ENCODE measurements at regions not wholly inside any gene's neighbourhood (a gene's known extent, or its start where the extent isn't known, plus 50 kb on each side); places are given as distances from the start of the nearest gene placed in this dataset.

DNA sequence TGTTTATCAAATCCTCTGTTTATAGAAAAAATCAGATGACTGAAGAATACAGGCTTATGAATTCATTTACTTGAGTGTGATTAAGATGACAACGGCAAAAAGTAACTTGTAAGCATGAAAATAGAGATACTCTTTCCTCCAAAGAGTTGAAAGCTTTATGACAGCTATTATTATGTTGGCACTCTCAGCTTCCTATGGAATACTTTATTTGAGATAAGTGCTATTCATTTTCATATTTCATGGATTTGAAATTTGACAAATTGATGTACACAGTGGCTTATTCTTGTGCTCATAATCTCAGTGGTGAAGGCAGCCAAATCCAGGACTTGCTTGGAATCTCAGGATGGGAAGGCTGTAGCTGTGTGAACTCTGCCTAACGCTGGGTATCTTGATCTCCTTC lies 991.6 kb downstream of the GALC start:
- no peak overlapping the region for H3K27ac ChIP-seq (ENCODE audit: low read length)
- no peaks in the 10 kb centered on the region for H3F3A ChIP-seq (ENCODE audit: insufficient read depth, low read length)
- no peaks in the 10 kb centered on the region for H3K27me3 ChIP-seq (replicated peaks; ENCODE audit: insufficient read depth, low read length)
- no peaks in the 10 kb centered on the region for H3K9me3 ChIP-seq (replicated peaks; ENCODE audit: insufficient read depth, low read length)
- H3K4me2 ChIP-seq (ENCODE audit: low read depth, low read length): no peak overlapping the region
- no peak overlapping the region for H3K4me3 ChIP-seq (ENCODE audit: low read length)
- no peaks in the 10 kb centered on the region for H3K9me2 ChIP-seq (replicated peaks; ENCODE audit: insufficient read depth, low read length)
- no peaks in the 10 kb centered on the region for H3K36me3 ChIP-seq (replicated peaks; ENCODE audit: insufficient read depth, low read length)
- H3K9ac ChIP-seq (ENCODE audit: low read length): no peak overlapping the region
- DNase-seq: no peak
- TF ChIP-seq EZH2phosphoT487 (IDR thresholded peaks at IDR 0.05; ENCODE audit: low read length): no peak
- TF ChIP-seq, protein P1, sequence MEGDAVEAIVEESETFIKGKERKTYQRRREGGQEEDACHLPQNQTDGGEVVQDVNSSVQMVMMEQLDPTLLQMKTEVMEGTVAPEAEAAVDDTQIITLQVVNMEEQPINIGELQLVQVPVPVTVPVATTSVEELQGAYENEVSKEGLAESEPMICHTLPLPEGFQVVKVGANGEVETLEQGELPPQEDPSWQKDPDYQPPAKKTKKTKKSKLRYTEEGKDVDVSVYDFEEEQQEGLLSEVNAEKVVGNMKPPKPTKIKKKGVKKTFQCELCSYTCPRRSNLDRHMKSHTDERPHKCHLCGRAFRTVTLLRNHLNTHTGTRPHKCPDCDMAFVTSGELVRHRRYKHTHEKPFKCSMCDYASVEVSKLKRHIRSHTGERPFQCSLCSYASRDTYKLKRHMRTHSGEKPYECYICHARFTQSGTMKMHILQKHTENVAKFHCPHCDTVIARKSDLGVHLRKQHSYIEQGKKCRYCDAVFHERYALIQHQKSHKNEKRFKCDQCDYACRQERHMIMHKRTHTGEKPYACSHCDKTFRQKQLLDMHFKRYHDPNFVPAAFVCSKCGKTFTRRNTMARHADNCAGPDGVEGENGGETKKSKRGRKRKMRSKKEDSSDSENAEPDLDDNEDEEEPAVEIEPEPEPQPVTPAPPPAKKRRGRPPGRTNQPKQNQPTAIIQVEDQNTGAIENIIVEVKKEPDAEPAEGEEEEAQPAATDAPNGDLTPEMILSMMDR (IDR thresholded peaks at IDR 0.05; ENCODE audit: low read length): no peak
- no peak for TF ChIP-seq EZH2 (optimal IDR thresholded peaks at IDR 0.05; ENCODE audit: low read depth, low read length)
- H3K79me2 ChIP-seq (ENCODE audit: low read length): no peaks in the 10 kb centered on the region
- no peak overlapping the region for H2AFZ ChIP-seq (ENCODE audit: low read length)
- H3K4me1 ChIP-seq (ENCODE audit: low read length): no peaks in the 10 kb centered on the region
- no peaks in the 10 kb centered on the region for H4K20me1 ChIP-seq (ENCODE audit: insufficient read depth, low read length)

DNA sequence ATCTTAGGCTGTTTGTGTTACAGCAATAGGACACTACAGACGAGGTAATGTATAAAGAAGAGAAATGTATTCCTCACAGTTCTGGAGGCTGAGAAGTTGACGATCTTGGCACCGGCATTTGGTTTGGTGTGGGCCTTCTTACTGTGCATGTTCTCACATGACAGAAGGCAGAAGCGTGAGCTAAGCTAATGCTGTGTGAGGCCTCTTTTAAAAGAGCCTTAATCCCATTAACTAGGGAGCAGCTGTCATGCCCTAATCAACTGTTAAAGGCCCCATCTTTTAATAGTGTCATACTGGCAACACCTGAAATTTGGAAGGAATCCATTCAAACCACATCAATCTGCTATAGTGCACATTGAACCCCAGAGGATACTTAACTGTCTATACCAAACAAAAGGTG lies 992.9 kb downstream of the GALC start:
- no peak overlapping the region for H3K27ac ChIP-seq (ENCODE audit: low read length)
- H3K27me3 ChIP-seq (replicated peaks; ENCODE audit: insufficient read depth, low read length): no peaks in the 10 kb centered on the region
- H3K4me3 ChIP-seq (ENCODE audit: low read length): no peak overlapping the region
- H3K79me2 ChIP-seq (ENCODE audit: low read length): no peaks in the 10 kb centered on the region
- no peaks in the 10 kb centered on the region for H3K9me2 ChIP-seq (replicated peaks; ENCODE audit: insufficient read depth, low read length)
- no peaks in the 10 kb centered on the region for H3K9me3 ChIP-seq (replicated peaks; ENCODE audit: insufficient read depth, low read length)
- no peak overlapping the region for H3K4me2 ChIP-seq (ENCODE audit: low read depth, low read length)
- no peaks in the 10 kb centered on the region for H3F3A ChIP-seq (ENCODE audit: insufficient read depth, low read length)
- H2AFZ ChIP-seq (ENCODE audit: low read length): no peak overlapping the region
- H3K36me3 ChIP-seq (replicated peaks; ENCODE audit: insufficient read depth, low read length): no peaks in the 10 kb centered on the region
- TF ChIP-seq, protein P1 (IDR thresholded peaks at IDR 0.05; ENCODE audit: low read length): no peak
- TF ChIP-seq EZH2 (optimal IDR thresholded peaks at IDR 0.05; ENCODE audit: low read depth, low read length) (no peak), EZH2phosphoT487 (IDR thresholded peaks at IDR 0.05; ENCODE audit: low read length) (no peak)
- H3K4me1 ChIP-seq (ENCODE audit: low read length): no peaks in the 10 kb centered on the region
- no peak overlapping the region for H3K9ac ChIP-seq (ENCODE audit: low read length)
- DNase-seq: no peak
- no peaks in the 10 kb centered on the region for H4K20me1 ChIP-seq (ENCODE audit: insufficient read depth, low read length)

DNA sequence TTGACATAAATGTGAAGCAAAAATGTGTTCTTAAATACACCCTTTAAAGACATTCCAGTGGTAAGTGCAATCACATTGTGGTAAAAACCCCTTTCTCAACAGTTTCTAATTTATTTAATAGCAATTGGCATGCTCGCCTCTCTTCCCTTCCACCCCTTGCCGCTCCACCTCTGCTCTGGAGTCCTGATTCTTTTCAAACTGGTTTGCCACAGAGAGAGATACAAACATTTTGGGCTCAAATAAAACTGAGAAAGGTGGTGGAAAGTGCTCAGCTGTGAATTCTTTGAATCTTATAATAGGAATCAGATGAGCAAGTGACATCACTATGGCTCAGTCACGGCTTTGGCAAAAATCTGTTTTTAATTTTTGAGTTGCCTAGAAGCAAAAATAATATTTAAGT lies 993.9 kb downstream of the GALC start:
- no peak overlapping the region for H3K9ac ChIP-seq (ENCODE audit: low read length)
- DNase-seq: no peak
- no peaks in the 10 kb centered on the region for H3K4me1 ChIP-seq (ENCODE audit: low read length)
- no peaks in the 10 kb centered on the region for H4K20me1 ChIP-seq (ENCODE audit: insufficient read depth, low read length)
- H3K4me3 ChIP-seq (ENCODE audit: low read length): no peak overlapping the region
- H3K9me2 ChIP-seq (replicated peaks; ENCODE audit: insufficient read depth, low read length): no peaks in the 10 kb centered on the region
- H3F3A ChIP-seq (ENCODE audit: insufficient read depth, low read length): no peaks in the 10 kb centered on the region
- H3K36me3 ChIP-seq (replicated peaks; ENCODE audit: insufficient read depth, low read length): no peaks in the 10 kb centered on the region
- H2AFZ ChIP-seq (ENCODE audit: low read length): no peak overlapping the region
- H3K9me3 ChIP-seq (replicated peaks; ENCODE audit: insufficient read depth, low read length): no peaks in the 10 kb centered on the region
- no peak for TF ChIP-seq EZH2phosphoT487 (IDR thresholded peaks at IDR 0.05; ENCODE audit: low read length)
- TF ChIP-seq, protein P1 (IDR thresholded peaks at IDR 0.05; ENCODE audit: low read length): no peak
- no peak for TF ChIP-seq EZH2 (optimal IDR thresholded peaks at IDR 0.05; ENCODE audit: low read depth, low read length)
- no peaks in the 10 kb centered on the region for H3K27me3 ChIP-seq (replicated peaks; ENCODE audit: insufficient read depth, low read length)
- H3K79me2 ChIP-seq (ENCODE audit: low read length): no peaks in the 10 kb centered on the region
- H3K4me2 ChIP-seq (ENCODE audit: low read depth, low read length): no peak overlapping the region
- H3K27ac ChIP-seq (ENCODE audit: low read length): no peak overlapping the region
